ENCODE measurements at regions not wholly inside any gene's neighbourhood (a gene's known extent, or its start where the extent isn't known, plus 50 kb on each side); places are given as distances from the start of the nearest gene placed in this dataset.

DNA sequence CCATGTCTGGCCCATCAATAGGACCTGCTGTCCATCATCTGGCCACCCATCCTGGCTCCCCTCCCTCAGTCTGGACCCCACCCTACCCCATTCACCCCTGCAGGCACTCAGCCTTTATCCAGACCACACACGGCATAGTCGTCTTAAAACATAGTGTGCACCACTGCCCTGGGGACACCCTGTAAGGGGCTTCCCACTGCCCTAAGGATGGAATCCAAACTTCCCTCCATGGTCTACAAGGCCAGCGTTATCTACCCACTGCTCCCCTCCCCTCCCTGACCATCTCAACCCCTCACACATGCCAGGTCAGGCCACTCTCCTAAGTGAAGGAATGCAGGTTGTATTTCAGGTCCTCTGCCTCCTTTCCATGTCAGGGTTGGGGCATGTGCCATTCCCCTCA lies 352.7 kb upstream of the ZNF507 start:
- no peak for TF ChIP-seq CTCF (conservative IDR thresholded peaks at IDR 0.05; ENCODE audit: low read depth)
- CTCF ChIA-PET, result no interaction called here
- POLR2A ChIA-PET (ENCODE audit: low non-redundant PET), result no interaction called here
- no peak overlapping the region for H3K27ac ChIP-seq
- DNase-seq (ENCODE audit: low spot score), result no peak

DNA sequence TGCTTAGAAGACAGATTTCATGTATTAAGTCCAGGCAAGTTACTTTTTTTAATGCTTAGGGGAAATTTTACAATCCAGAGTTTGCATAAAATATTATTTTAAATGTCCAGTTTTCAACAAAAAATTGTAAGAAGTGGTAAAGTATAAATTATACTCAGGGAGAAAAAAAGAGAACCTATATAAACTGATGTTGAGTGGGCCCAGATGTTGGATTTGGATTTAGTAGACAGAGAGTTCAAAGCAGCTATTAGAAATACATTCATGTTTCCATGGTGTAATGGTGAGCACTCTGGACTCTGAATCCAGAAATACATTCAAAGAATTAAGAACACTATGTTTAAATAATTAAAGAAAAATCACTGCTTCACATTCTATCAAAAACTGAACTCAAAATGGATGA lies 349.9 kb upstream of the ZNF507 start:
- CTCF ChIA-PET, result no interaction called here
- no peak overlapping the region for H3K27ac ChIP-seq
- no peak for DNase-seq (ENCODE audit: low spot score)
- POLR2A ChIA-PET (ENCODE audit: low non-redundant PET), result no interaction called here
- no peak for TF ChIP-seq CTCF (conservative IDR thresholded peaks at IDR 0.05; ENCODE audit: low read depth)

GRCh38 chr19:32010071-32010470 lies 335.3 kb upstream of the ZNF507 start:
- TF ChIP-seq CTCF (conservative IDR thresholded peaks at IDR 0.05; ENCODE audit: low read depth), result no peak
- DNase-seq (ENCODE audit: low spot score), result no peak
- H3K27ac ChIP-seq, result no peak overlapping the region
- POLR2A ChIA-PET (ENCODE audit: low non-redundant PET), result no interaction called here
- CTCF ChIA-PET, result no interaction called here

DNA sequence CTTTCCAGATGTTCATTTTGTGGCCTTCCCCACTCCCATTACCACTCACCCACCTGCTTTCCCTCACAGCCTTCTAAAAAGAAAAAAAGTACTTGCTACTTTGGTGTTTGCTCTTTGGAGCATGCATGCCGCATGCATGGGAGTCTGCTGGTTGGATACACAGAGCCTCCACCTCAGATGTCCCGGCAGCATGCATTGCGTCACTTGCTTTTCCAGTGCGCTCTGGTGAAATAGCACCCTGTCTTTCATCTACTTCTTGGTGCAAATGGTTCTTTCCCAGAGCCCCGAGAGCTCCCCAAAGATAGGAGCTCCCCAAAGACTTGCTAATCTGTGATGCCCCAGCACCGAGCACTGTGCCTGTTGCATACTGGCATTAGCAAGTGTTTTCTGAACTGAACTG lies 333.2 kb upstream of the ZNF507 start:
- POLR2A ChIA-PET (ENCODE audit: low non-redundant PET), result no interaction called here
- H3K27ac ChIP-seq, result no peak overlapping the region
- DNase-seq (ENCODE audit: low spot score), result no peak
- TF ChIP-seq CTCF (conservative IDR thresholded peaks at IDR 0.05; ENCODE audit: low read depth), result no peak
- CTCF ChIA-PET, result no interaction called here

DNA sequence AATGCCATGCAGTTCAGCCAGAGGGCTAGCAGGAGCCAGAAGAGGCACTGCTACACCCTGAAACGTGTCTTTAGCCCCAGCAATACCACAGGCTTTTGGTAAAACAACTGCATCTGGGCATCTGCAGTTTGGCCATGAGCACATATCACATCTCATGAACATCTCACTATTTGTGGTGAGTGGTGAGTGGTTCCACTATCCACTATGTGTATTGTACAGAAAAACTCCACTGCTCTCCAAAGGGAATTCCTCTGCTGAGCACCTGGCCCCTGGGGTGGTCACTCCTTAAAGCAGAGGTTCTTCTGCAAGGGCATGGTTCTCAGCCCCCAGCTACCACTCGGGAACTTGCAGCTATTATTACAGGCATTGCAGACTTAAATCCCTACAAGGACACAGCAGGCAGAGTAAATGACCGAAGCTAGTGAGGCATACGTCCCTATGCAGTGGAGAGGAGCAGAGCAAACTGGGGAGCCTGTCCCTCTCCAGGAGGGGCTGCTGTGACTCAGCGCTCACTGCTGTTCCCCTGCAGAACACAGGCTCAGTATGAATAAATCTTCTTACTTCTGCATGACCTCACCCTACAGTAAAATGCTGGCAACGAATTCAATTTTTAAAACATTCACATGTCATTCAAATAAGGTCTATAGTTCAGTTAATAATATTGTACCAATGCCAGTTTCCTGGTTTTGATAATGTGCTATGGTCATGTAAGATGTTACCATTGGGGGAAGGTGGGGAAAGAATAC lies 332.4 kb upstream of the ZNF507 start:
- ChIA-PET CTCF (no interaction called here), POLR2A (ENCODE audit: low non-redundant PET) (no interaction called here)
- DNase-seq (ENCODE audit: low spot score), result no peak
- H3K27ac ChIP-seq, result no peak overlapping the region
- no peak for TF ChIP-seq CTCF (conservative IDR thresholded peaks at IDR 0.05; ENCODE audit: low read depth)

GRCh38 chr19:32017176-32017953 lies 328.0 kb upstream of the ZNF507 start:
- no peak for DNase-seq (ENCODE audit: low spot score)
- ChIA-PET CTCF (no interaction called here), POLR2A (ENCODE audit: low non-redundant PET) (no interaction called here)
- no peak overlapping the region for H3K27ac ChIP-seq
- TF ChIP-seq CTCF (conservative IDR thresholded peaks at IDR 0.05; ENCODE audit: low read depth), result no peak
